ENCODE measurements at regions not wholly inside any gene's neighbourhood (a gene's known extent, or its start where the extent isn't known, plus 50 kb on each side); places are given as distances from the start of the nearest gene placed in this dataset.

DNA sequence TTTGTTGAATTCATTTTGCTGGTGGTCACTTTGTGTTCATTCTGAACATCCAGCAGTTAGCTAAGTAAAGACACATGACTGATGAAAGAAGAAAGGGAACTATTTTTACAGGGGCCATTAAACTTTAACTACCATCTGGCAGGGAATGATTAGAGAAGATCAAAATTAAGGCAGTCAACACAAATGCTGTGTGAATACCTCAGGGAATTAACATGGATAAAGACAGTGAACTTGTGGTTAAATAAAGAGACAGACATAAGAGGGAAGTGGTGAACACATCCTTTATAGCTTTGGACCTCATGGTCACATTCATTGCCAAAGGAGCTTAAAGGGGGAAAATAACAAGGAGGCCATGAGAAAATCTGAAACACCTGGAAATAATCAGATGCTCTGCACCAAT, 52.6 kb upstream of the ATP5MC3 start:
- ChIA-PET POLR2A (no interaction called here), CTCF (interaction anchor here (1.6 kb wide), 1 partner anchor 17 kb away, joined by 6 read pairs; no protein-coding TSS in a partner anchor)
- H3K27ac Mint-ChIP-seq: no peak overlapping the region
- H3K4me3 Mint-ChIP-seq: no peak overlapping the region
- no peaks in the 10 kb centered on the region for H3K4me1 Mint-ChIP-seq
- DNase-seq (ENCODE audit: low spot score): no peak
- H3K9me3 Mint-ChIP-seq: peaks cover 34% of the 10 kb centered on the region
- no peak for ATAC-seq
- H3K27me3 Mint-ChIP-seq (ENCODE audit: low read depth): peaks cover 3% of the 10 kb centered on the region; the same call in 1 of the 2 replicates
- peaks cover 17% of the 10 kb centered on the region for H3K36me3 Mint-ChIP-seq
- no peak for TF ChIP-seq CREM (CRISPR knock-in tag; IDR thresholded peaks at IDR 0.05)
- TF ChIP-seq ATF3 (CRISPR knock-in tag; conservative IDR thresholded peaks at IDR 0.05): no peak
- TF ChIP-seq ZBTB21 (CRISPR knock-in tag; IDR thresholded peaks at IDR 0.05; ENCODE audit: borderline replicate concordance): no peak
- TF ChIP-seq EMX1 (CRISPR knock-in tag; IDR thresholded peaks at IDR 0.05): no peak
- no peak for TF ChIP-seq IRF2 (CRISPR knock-in tag; IDR thresholded peaks at IDR 0.05; ENCODE audit: borderline replicate concordance, low read depth)
- no peak for TF ChIP-seq OVOL2 (CRISPR knock-in tag; IDR thresholded peaks at IDR 0.05; ENCODE audit: borderline replicate concordance)
- TF ChIP-seq ZNF263 (CRISPR knock-in tag; IDR thresholded peaks at IDR 0.05; ENCODE audit: low read depth): no peak
- no peak for TF ChIP-seq ESRRA (CRISPR knock-in tag; IDR thresholded peaks at IDR 0.05; ENCODE audit: borderline replicate concordance)
- TF ChIP-seq ZNF121 (CRISPR knock-in tag; IDR thresholded peaks at IDR 0.05): no peak
- no peak for TF ChIP-seq USF1 (CRISPR knock-in tag; IDR thresholded peaks at IDR 0.05)
- TF ChIP-seq, protein P1, sequence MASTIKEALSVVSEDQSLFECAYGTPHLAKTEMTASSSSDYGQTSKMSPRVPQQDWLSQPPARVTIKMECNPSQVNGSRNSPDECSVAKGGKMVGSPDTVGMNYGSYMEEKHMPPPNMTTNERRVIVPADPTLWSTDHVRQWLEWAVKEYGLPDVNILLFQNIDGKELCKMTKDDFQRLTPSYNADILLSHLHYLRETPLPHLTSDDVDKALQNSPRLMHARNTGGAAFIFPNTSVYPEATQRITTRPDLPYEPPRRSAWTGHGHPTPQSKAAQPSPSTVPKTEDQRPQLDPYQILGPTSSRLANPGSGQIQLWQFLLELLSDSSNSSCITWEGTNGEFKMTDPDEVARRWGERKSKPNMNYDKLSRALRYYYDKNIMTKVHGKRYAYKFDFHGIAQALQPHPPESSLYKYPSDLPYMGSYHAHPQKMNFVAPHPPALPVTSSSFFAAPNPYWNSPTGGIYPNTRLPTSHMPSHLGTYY (CRISPR knock-in tag; IDR thresholded peaks at IDR 0.05): no peak
- no peak for TF ChIP-seq RORB (CRISPR knock-in tag; IDR thresholded peaks at IDR 0.05)
- no peak for TF ChIP-seq CREB1 (CRISPR knock-in tag; IDR thresholded peaks at IDR 0.05)
- TF ChIP-seq, protein P2, sequence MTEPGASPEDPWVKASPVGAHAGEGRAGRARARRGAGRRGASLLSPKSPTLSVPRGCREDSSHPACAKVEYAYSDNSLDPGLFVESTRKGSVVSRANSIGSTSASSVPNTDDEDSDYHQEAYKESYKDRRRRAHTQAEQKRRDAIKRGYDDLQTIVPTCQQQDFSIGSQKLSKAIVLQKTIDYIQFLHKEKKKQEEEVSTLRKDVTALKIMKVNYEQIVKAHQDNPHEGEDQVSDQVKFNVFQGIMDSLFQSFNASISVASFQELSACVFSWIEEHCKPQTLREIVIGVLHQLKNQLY (CRISPR knock-in tag; IDR thresholded peaks at IDR 0.05): no peak
- TF ChIP-seq ZNF232 (CRISPR knock-in tag; IDR thresholded peaks at IDR 0.05): no peak
- TF ChIP-seq SMAD4 (CRISPR knock-in tag; IDR thresholded peaks at IDR 0.05): no peak
- no peak for TF ChIP-seq ATF1 (CRISPR knock-in tag; IDR thresholded peaks at IDR 0.05)
- TF ChIP-seq, protein P3, sequence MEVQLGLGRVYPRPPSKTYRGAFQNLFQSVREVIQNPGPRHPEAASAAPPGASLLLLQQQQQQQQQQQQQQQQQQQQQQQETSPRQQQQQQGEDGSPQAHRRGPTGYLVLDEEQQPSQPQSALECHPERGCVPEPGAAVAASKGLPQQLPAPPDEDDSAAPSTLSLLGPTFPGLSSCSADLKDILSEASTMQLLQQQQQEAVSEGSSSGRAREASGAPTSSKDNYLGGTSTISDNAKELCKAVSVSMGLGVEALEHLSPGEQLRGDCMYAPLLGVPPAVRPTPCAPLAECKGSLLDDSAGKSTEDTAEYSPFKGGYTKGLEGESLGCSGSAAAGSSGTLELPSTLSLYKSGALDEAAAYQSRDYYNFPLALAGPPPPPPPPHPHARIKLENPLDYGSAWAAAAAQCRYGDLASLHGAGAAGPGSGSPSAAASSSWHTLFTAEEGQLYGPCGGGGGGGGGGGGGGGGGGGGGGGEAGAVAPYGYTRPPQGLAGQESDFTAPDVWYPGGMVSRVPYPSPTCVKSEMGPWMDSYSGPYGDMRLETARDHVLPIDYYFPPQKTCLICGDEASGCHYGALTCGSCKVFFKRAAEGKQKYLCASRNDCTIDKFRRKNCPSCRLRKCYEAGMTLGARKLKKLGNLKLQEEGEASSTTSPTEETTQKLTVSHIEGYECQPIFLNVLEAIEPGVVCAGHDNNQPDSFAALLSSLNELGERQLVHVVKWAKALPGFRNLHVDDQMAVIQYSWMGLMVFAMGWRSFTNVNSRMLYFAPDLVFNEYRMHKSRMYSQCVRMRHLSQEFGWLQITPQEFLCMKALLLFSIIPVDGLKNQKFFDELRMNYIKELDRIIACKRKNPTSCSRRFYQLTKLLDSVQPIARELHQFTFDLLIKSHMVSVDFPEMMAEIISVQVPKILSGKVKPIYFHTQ (CRISPR knock-in tag; IDR thresholded peaks at IDR 0.05): no peak
- TF ChIP-seq, protein P4, sequence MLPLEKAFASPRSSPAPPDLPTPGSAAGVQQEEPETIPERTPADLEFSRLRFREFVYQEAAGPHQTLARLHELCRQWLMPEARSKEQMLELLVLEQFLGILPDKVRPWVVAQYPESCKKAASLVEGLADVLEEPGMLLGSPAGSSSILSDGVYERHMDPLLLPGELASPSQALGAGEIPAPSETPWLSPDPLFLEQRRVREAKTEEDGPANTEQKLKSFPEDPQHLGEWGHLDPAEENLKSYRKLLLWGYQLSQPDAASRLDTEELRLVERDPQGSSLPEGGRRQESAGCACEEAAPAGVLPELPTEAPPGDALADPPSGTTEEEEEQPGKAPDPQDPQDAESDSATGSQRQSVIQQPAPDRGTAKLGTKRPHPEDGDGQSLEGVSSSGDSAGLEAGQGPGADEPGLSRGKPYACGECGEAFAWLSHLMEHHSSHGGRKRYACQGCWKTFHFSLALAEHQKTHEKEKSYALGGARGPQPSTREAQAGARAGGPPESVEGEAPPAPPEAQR (CRISPR knock-in tag; IDR thresholded peaks at IDR 0.05): no peak
- TF ChIP-seq, protein P5, sequence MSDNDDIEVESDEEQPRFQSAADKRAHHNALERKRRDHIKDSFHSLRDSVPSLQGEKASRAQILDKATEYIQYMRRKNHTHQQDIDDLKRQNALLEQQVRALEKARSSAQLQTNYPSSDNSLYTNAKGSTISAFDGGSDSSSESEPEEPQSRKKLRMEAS (CRISPR knock-in tag; IDR thresholded peaks at IDR 0.05): no peak
